HG02798 (cell line): ENCODE measurements at regions not wholly inside any gene's neighbourhood (a gene's known extent, or its start where the extent isn't known, plus 50 kb on each side); places are given as distances from the start of the nearest gene placed in this dataset.

Experiments
- ATAC-seq: cut with Tn5 transposase; IDR thresholded peaks from one replicate; pipeline ENCODE4 v1.9.1; 2021; ENCODE audit warnings: mild to moderate bottlenecking; ENCODE audit not compliant: unreplicated experiment, poor library complexity

DNA sequence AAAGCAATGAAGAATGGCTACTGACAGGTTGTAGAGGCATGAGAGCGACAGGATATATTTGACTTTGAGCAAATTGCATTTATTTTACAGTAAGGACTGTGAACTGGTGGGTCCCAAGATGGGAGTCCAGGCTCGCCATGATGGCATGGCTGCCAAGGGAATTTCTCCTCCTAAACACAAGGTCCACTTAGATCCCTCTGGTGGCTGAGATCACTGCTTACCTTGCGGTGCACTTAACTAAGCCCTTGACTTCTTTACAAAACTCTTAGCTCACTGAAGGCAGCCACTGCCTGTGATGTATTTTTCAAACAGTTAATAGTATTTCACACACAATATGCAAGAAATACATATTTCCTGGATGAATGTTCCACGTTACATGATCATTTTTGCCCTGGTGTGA lies 50.3 kb upstream of the SORBS2 start:
- ATAC-seq: no peak

DNA sequence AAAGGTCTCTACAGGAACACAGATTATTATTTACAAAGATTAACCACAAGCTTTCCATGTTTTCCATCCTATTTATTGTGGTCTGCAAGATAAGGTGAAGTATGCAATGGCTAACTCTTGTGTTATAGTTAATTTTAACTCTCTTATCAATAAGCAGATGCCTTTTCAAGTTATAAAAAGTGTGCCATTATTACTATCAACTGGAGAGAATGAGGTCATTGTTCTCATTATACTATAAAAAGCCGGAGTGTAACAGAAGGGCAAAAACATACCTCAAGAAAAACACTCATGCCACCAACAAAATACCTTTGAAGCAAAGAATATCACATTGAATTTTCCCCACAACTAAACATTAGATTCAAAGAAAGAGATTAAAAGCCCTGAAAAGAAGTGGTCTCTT lies 52.0 kb upstream of the SORBS2 start:
- ATAC-seq: no peak

DNA sequence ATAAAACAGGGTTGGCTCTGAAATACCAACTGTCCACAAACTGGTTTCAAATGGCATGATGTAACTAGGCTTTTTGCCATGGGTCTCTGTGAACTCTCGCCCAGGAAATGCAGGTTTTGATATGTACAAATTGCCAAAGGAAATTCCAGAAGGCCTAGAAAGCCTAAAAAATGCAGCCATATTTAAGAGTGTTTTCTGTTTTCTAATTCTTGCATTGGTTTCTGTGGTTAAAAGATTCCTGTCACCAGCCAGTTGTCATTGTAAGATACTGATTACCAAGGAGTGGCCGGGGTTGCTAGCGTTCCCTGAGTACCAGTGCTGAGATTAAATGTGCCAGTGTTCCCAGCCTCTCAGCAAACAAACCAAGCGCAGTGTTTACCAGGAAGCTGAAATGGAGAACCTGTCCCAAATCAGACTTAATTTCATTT lies 53.9 kb upstream of the SORBS2 start:
- no peak for ATAC-seq

DNA sequence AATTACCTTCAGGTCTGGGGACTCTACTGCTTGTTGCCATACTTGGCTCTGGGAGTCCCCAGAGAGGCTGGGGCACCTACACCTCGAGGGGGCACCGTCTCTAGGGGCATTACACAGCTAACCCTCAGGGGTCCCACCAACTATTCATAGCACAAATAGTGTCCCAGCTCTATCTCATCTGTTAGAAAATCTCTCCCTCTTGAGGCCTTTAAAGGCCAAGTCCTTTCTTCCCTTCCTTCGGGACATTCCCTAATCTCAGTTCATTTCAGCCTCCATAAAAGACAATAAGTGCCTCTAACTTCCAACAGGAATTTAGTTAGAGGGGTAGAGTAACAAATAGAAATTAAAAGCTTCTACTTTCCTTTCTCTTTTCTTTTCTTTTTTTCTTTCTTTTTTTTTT lies 55.8 kb upstream of the SORBS2 start:
- ATAC-seq: no peak

- ATAC-seq: no peak
Observed at GRCh38 chr4:185868983-185869382, 57.0 kb upstream of the SORBS2 start.

GRCh38 chr4:185869427-185869826 lies 57.4 kb upstream of the SORBS2 start:
- ATAC-seq: no peak

GRCh38 chr4:185870366-185870765 lies 58.4 kb upstream of the SORBS2 start:
- no peak for ATAC-seq

GRCh38 chr4:185872747-185873380 lies 60.9 kb upstream of the SORBS2 start:
- no peak for ATAC-seq

GRCh38 chr4:185874516-185875230 lies 62.7 kb upstream of the SORBS2 start:
- ATAC-seq: no peak

DNA sequence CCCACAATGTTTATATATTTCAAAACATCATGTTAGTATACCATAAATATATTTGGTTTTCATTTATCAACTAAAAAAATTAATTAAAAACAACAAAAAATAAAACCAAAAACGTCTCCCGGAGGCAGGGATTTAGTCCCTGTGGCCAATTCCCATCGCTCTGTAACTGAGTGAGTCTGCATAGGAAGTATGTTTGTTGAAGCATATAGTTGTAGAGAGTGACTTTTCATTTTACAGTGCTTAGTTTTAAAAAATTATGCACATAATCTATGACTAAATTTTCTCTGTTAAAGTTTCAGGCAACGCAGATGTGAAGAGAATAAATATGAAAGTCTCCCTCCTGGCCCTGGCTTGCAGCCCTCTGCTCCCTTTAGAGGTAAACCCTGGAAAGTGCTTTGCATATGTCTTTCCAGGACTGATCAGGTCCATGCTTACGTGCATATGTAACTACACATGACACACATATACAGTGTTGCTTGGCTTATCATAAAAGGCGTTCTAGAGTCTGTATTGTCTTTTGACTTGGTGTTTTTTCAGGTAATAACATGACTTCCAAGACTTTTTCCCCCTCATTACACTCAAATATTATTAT lies 63.4 kb upstream of the SORBS2 start:
- ATAC-seq: no peak

DNA sequence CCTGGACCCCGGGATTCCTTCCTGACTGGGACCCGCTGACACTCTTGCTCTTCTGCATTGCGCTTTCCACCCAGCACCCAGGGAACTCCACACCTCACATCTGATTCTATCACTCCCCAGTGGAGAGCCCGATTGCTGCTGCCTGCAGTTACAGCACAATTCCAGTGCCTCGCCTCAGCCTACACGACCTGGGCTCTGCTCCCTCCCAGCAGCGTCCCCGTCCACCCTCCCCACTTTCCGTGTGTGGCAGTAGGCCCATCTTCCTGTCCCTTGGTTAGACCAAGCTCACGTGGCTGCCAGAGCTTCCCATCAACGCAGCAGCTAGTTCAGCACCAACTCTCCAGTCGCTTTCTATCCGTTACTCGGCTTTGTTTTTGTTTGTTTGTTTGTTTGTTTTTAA lies 66.6 kb upstream of the SORBS2 start:
- no peak for ATAC-seq

DNA sequence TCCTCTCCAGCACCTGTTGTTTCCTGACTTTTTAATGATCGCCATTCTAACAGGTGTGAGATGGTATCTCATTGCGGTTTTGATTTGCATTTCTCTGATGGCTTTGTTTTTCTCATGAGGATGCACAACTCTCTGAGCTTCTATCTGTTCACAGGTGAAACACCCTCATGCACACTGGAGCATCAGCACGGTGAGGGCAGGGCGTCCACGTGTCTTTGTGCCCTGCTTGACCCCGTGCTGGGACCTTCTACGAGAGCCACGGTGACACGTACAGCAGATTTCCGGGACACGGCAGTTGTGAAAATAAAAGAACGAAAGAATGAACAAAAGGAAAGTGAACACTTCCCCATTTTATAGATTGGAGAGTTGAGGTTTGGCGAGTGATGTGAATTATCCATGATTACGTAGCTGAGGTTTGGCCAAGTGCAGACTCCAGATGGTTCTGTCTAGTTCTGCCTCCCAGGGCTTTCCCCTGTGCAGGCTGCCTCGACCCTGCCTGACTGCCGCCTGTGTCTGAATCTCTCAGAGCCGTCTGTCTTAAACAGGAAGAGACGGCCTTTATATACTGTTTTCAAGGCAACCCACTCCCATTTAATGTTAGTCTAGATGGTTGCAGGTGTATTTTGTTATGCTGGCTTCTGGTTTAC lies 67.8 kb upstream of the SORBS2 start:
- ATAC-seq: peak; percentile 79

GRCh38 chr4:185880571-185880970 lies 68.6 kb upstream of the SORBS2 start:
- no peak for ATAC-seq

- no peak for ATAC-seq
Observed at GRCh38 chr4:185881430-185881829, 69.4 kb upstream of the SORBS2 start.

DNA sequence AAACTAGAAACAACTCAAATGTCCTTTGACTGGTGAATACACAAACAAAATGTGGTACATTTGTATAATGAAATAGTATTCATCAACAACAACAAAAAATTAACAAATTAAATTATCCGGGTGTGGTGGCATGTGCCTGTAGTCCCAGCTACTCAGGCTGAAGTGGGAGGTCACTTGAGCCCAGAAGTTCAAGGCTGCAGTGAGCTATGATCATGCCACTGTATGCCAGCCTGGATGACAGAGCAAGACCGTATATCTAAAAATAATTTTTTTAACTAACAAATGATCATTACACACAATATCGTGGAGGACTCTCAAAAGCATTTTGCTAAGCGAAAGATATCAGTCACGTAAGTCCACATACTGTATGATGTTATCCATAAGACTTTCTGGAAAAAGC lies 71.6 kb upstream of the SORBS2 start:
- no peak for ATAC-seq

DNA sequence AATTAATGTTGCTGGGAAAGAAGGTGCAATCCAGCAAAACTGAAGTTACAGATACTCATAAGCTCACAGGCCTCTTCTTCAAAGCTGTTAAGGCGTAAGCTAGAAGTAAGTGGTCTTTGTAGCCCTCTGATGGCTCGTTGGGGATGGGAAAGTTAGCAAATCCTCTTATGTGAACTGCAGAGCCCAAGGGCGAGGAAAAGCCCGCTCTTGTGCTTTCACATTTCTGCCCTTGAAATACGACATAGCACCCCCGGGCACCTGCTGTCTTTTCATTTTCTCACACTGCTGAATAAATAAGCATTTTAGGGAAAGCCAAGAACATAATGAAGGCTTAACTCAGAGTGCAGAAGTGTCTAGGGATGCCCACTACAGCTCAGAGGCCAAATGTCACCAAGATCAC lies 73.1 kb upstream of the SORBS2 start:
- no peak for ATAC-seq

GRCh38 chr4:185885604-185886003 lies 73.6 kb upstream of the SORBS2 start:
- ATAC-seq: no peak

GRCh38 chr4:185886832-185887524 lies 75.0 kb upstream of the SORBS2 start:
- ATAC-seq: no peak

DNA sequence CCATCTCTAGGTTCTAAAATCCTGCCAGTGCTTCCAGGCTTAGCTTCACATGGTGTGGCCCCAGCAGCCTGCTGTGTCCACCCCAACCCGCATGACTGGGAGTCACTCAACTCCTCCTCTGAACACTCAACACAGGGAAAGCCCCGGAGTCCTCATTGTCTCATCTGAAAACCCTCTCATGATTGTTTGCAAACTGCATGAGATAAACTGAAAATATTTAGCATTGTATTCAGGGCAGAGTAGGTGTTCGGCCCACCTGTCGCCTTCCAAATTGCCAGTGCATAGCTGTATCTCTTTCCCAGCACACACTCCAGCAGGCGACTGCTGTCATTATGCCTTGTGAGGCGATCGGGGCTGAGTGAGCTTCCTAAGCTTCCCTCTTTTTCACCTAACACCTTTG lies 76.7 kb upstream of the SORBS2 start:
- no peak for ATAC-seq

DNA sequence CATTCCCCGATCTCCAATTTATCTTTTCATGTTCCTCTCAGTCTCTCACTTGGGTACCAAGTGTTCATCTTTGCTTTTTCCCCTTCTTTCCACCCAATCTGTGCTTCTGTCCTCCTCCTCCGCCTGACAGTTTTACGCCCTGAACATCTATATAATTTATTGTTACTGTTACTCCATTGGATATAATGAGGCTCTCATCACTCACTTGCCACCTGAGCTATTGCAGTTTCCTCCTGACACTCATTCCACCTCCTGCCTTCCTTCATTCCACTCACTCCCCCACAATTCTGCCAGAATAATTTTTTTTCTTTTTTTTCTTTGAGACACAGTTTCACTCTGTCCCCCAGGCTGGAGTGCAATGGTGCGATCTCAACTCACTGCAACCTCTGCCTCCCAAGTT lies 77.6 kb upstream of the SORBS2 start:
- no peak for ATAC-seq

- no peak for ATAC-seq
Observed at GRCh38 chr4:185890196-185890595, 78.2 kb upstream of the SORBS2 start.
